ENCODE measurements at regions not wholly inside any gene's neighbourhood (a gene's known extent, or its start where the extent isn't known, plus 50 kb on each side); places are given as distances from the start of the nearest gene placed in this dataset.

DNA sequence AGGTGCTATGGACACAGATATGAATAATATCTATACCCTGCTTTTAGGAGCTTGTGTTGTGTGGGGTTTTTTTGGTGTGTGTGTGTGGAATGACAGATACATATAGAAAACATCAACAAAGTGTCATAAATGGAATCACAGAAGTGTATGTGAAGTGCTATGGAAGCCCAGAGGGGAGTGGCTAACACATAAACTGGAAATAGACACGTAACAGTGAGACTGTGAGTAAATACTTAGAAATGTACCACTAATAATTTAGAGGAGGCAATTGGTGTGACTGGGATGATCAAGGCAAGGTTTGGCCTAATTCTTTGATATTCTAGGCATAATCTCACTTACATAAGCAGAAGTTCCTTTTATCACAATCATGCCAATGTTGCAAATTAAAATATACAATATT, 169.3 kb upstream of the TENM4 start:
- TF ChIP-seq, protein P1, sequence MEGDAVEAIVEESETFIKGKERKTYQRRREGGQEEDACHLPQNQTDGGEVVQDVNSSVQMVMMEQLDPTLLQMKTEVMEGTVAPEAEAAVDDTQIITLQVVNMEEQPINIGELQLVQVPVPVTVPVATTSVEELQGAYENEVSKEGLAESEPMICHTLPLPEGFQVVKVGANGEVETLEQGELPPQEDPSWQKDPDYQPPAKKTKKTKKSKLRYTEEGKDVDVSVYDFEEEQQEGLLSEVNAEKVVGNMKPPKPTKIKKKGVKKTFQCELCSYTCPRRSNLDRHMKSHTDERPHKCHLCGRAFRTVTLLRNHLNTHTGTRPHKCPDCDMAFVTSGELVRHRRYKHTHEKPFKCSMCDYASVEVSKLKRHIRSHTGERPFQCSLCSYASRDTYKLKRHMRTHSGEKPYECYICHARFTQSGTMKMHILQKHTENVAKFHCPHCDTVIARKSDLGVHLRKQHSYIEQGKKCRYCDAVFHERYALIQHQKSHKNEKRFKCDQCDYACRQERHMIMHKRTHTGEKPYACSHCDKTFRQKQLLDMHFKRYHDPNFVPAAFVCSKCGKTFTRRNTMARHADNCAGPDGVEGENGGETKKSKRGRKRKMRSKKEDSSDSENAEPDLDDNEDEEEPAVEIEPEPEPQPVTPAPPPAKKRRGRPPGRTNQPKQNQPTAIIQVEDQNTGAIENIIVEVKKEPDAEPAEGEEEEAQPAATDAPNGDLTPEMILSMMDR (IDR thresholded peaks at IDR 0.05): no peak
- no peak for TF ChIP-seq ZFX (IDR thresholded peaks at IDR 0.05; ENCODE audit: borderline replicate concordance)
